GM19035 (cell line): ENCODE measurements at regions not wholly inside any gene's neighbourhood (a gene's known extent, or its start where the extent isn't known, plus 50 kb on each side); places are given as distances from the start of the nearest gene placed in this dataset.

Source experiments
- ATAC-seq: cut with Tn5 transposase; IDR thresholded peaks from one replicate; pipeline ENCODE4 v1.9.1; 2021; ENCODE audit not compliant: unreplicated experiment

GRCh38 chr6:53417141-53417540 lies 68.4 kb upstream of the ELOVL5 start:
- no peak for ATAC-seq

- ATAC-seq, result no peak
These were observed 64.6 kb upstream of the ELOVL5 start for GRCh38 chr6:53413326-53413725.

- ATAC-seq, result no peak
These were observed 64.0 kb upstream of the ELOVL5 start for GRCh38 chr6:53412751-53413150.

GRCh38 chr6:53412021-53412715 lies 63.4 kb upstream of the ELOVL5 start:
- ATAC-seq, result no peak

GRCh38 chr6:53411451-53411850 lies 62.7 kb upstream of the ELOVL5 start:
- no peak for ATAC-seq

GRCh38 chr6:53410508-53411258 lies 61.9 kb upstream of the ELOVL5 start:
- ATAC-seq, result peak; percentile 93

- ATAC-seq, result no peak
These were observed 60.1 kb upstream of the ELOVL5 start for GRCh38 chr6:53408826-53409225.

GRCh38 chr6:53399027-53399344 lies 50.2 kb upstream of the ELOVL5 start:
- no peak for ATAC-seq

GRCh38 chr6:53398247-53399026 lies 49.7 kb upstream of the ELOVL5 start:
- ATAC-seq, result no peak
